ENCODE measurements at regions not wholly inside any gene's neighbourhood (a gene's known extent, or its start where the extent isn't known, plus 50 kb on each side); places are given as distances from the start of the nearest gene placed in this dataset.

- no peaks in the 10 kb centered on the region for H3K27me3 ChIP-seq (ENCODE audit: insufficient read depth, low read length, poor library complexity)
- DNase-seq, result peak; percentile 21
- no peak overlapping the region for H3K4me2 ChIP-seq (ENCODE audit: low read length)
- H4K8ac ChIP-seq (ENCODE audit: low read depth, low read length), result no peak overlapping the region
- no peaks in the 10 kb centered on the region for H3K79me2 ChIP-seq (ENCODE audit: control insufficient read depth, insufficient read depth, low read length)
- no peak overlapping the region for H3K4me3 ChIP-seq (ENCODE audit: low read length)
- no CpG with 5 or more reads among the region's 2 CpGs for WGBS (ENCODE audit: extremely low coverage, insufficient coverage, low lambda C conversion rate)
- no peak overlapping the region for H3K18ac ChIP-seq (ENCODE audit: low read length)
- no peaks in the 10 kb centered on the region for H3K79me1 ChIP-seq (ENCODE audit: low read length)
- no peaks in the 10 kb centered on the region for H3K4me1 ChIP-seq (ENCODE audit: control insufficient read depth, low read depth, low read length)
- no peak overlapping the region for H3K4ac ChIP-seq (ENCODE audit: low read depth, low read length)
- no peak overlapping the region for H2BK5ac ChIP-seq (ENCODE audit: low read length)
- no peak overlapping the region for H3K9ac ChIP-seq (ENCODE audit: low read length)
- H2AK5ac ChIP-seq (ENCODE audit: low read length), result no peak overlapping the region
- no peak overlapping the region for H2BK15ac ChIP-seq (replicated peaks; ENCODE audit: low read depth)
- H3K56ac ChIP-seq (ENCODE audit: low read length), result no peak overlapping the region
- H2BK120ac ChIP-seq (ENCODE audit: low read depth, low read length), result no peak overlapping the region
- no peak overlapping the region for H4K5ac ChIP-seq (ENCODE audit: low read length)
- no peak overlapping the region for H3K27ac ChIP-seq (ENCODE audit: low read depth, low read length)
- H3K23ac ChIP-seq (ENCODE audit: low read length), result no peak overlapping the region
- H3K36me3 ChIP-seq (ENCODE audit: control insufficient read depth, insufficient read depth, low read length), result no peaks in the 10 kb centered on the region
Measured at GRCh38 chr10:78568620-78569019, 500.1 kb upstream of the ZMIZ1 start.

GRCh38 chr10:78570633-78571235, 498.0 kb upstream of the ZMIZ1 start:
- no peak overlapping the region for H3K27ac ChIP-seq (ENCODE audit: low read depth, low read length)
- no peak overlapping the region for H4K5ac ChIP-seq (ENCODE audit: low read length)
- no peak overlapping the region for H4K8ac ChIP-seq (ENCODE audit: low read depth, low read length)
- no peak overlapping the region for H3K23ac ChIP-seq (ENCODE audit: low read length)
- H3K79me2 ChIP-seq (ENCODE audit: control insufficient read depth, insufficient read depth, low read length), result no peaks in the 10 kb centered on the region
- H2BK120ac ChIP-seq (ENCODE audit: low read depth, low read length), result no peak overlapping the region
- no peak overlapping the region for H3K56ac ChIP-seq (ENCODE audit: low read length)
- H3K27me3 ChIP-seq (ENCODE audit: insufficient read depth, low read length, poor library complexity), result no peaks in the 10 kb centered on the region
- H3K4me1 ChIP-seq (ENCODE audit: control insufficient read depth, low read depth, low read length), result no peaks in the 10 kb centered on the region
- H2BK5ac ChIP-seq (ENCODE audit: low read length), result no peak overlapping the region
- no peak overlapping the region for H2AK5ac ChIP-seq (ENCODE audit: low read length)
- no peak overlapping the region for H3K4me3 ChIP-seq (ENCODE audit: low read length)
- WGBS (ENCODE audit: extremely low coverage, insufficient coverage, low lambda C conversion rate), result no CpG with 5 or more reads among the region's 7 CpGs
- no peak overlapping the region for H2BK15ac ChIP-seq (replicated peaks; ENCODE audit: low read depth)
- H3K9ac ChIP-seq (ENCODE audit: low read length), result no peak overlapping the region
- H3K4ac ChIP-seq (ENCODE audit: low read depth, low read length), result no peak overlapping the region
- H3K18ac ChIP-seq (ENCODE audit: low read length), result no peak overlapping the region
- no peak for DNase-seq
- no peaks in the 10 kb centered on the region for H3K36me3 ChIP-seq (ENCODE audit: control insufficient read depth, insufficient read depth, low read length)
- no peak overlapping the region for H3K4me2 ChIP-seq (ENCODE audit: low read length)
- H3K79me1 ChIP-seq (ENCODE audit: low read length), result no peaks in the 10 kb centered on the region

GRCh38 chr10:78571286-78571685, 497.5 kb upstream of the ZMIZ1 start:
- H3K56ac ChIP-seq (ENCODE audit: low read length), result no peak overlapping the region
- no peak overlapping the region for H4K5ac ChIP-seq (ENCODE audit: low read length)
- H3K79me1 ChIP-seq (ENCODE audit: low read length), result no peaks in the 10 kb centered on the region
- no peak overlapping the region for H3K4me3 ChIP-seq (ENCODE audit: low read length)
- H2AK5ac ChIP-seq (ENCODE audit: low read length), result no peak overlapping the region
- no peak overlapping the region for H3K23ac ChIP-seq (ENCODE audit: low read length)
- no peak overlapping the region for H3K18ac ChIP-seq (ENCODE audit: low read length)
- no peaks in the 10 kb centered on the region for H3K79me2 ChIP-seq (ENCODE audit: control insufficient read depth, insufficient read depth, low read length)
- no peaks in the 10 kb centered on the region for H3K4me1 ChIP-seq (ENCODE audit: control insufficient read depth, low read depth, low read length)
- H2BK5ac ChIP-seq (ENCODE audit: low read length), result no peak overlapping the region
- no peaks in the 10 kb centered on the region for H3K36me3 ChIP-seq (ENCODE audit: control insufficient read depth, insufficient read depth, low read length)
- no peak overlapping the region for H3K4ac ChIP-seq (ENCODE audit: low read depth, low read length)
- H3K27ac ChIP-seq (ENCODE audit: low read depth, low read length), result no peak overlapping the region
- H2BK120ac ChIP-seq (ENCODE audit: low read depth, low read length), result no peak overlapping the region
- H2BK15ac ChIP-seq (replicated peaks; ENCODE audit: low read depth), result no peak overlapping the region
- DNase-seq, result no peak
- WGBS (ENCODE audit: extremely low coverage, insufficient coverage, low lambda C conversion rate), result no CpG with 5 or more reads among the region's 7 CpGs
- no peak overlapping the region for H3K4me2 ChIP-seq (ENCODE audit: low read length)
- H4K8ac ChIP-seq (ENCODE audit: low read depth, low read length), result no peak overlapping the region
- no peak overlapping the region for H3K9ac ChIP-seq (ENCODE audit: low read length)
- no peaks in the 10 kb centered on the region for H3K27me3 ChIP-seq (ENCODE audit: insufficient read depth, low read length, poor library complexity)

GRCh38 chr10:78571891-78572290, 496.9 kb upstream of the ZMIZ1 start:
- Histone ChIP-seq H3K4me1 (ENCODE audit: control insufficient read depth, low read depth, low read length) (no peaks in the 10 kb centered on the region), H4K5ac (ENCODE audit: low read length) (no peak overlapping the region)
- no CpG with 5 or more reads among the region's 1 CpG for WGBS (ENCODE audit: extremely low coverage, insufficient coverage, low lambda C conversion rate)

GRCh38 chr10:78572565-78572964, 496.2 kb upstream of the ZMIZ1 start:
- Histone ChIP-seq H3K4me1 (ENCODE audit: control insufficient read depth, low read depth, low read length) (no peaks in the 10 kb centered on the region), H3K9ac (ENCODE audit: low read length) (no peak overlapping the region), H3K27ac (ENCODE audit: low read depth, low read length) (no peak overlapping the region), H3K36me3 (ENCODE audit: control insufficient read depth, insufficient read depth, low read length) (no peaks in the 10 kb centered on the region), H3K27me3 (ENCODE audit: insufficient read depth, low read length, poor library complexity) (no peaks in the 10 kb centered on the region), H2AK5ac (ENCODE audit: low read length) (no peak overlapping the region), H3K4me3 (ENCODE audit: low read length) (no peak overlapping the region), H3K79me2 (ENCODE audit: control insufficient read depth, insufficient read depth, low read length) (no peaks in the 10 kb centered on the region), H3K4me2 (ENCODE audit: low read length) (no peak overlapping the region), H2BK5ac (ENCODE audit: low read length) (no peak overlapping the region), H4K5ac (ENCODE audit: low read length) (no peak overlapping the region), H3K23ac (ENCODE audit: low read length) (no peak overlapping the region), H2BK15ac (replicated peaks; ENCODE audit: low read depth) (no peak overlapping the region), H3K79me1 (ENCODE audit: low read length) (no peaks in the 10 kb centered on the region), H4K8ac (ENCODE audit: low read depth, low read length) (no peak overlapping the region), H2BK120ac (ENCODE audit: low read depth, low read length) (no peak overlapping the region), H3K18ac (ENCODE audit: low read length) (no peak overlapping the region), H3K56ac (ENCODE audit: low read length) (no peak overlapping the region), H3K4ac (ENCODE audit: low read depth, low read length) (no peak overlapping the region)
- WGBS (ENCODE audit: extremely low coverage, insufficient coverage, low lambda C conversion rate), result no CpG with 5 or more reads among the region's 1 CpG
- no peak for DNase-seq

More at GRCh38 chr10:78571891-78572290, 496.9 kb upstream of the ZMIZ1 start:
- no peak overlapping the region for H3K18ac ChIP-seq (ENCODE audit: low read length)
- no peaks in the 10 kb centered on the region for H3K79me1 ChIP-seq (ENCODE audit: low read length)
- no peak overlapping the region for H3K9ac ChIP-seq (ENCODE audit: low read length)
- H3K79me2 ChIP-seq (ENCODE audit: control insufficient read depth, insufficient read depth, low read length), result no peaks in the 10 kb centered on the region
- H3K56ac ChIP-seq (ENCODE audit: low read length), result no peak overlapping the region
- H3K4me2 ChIP-seq (ENCODE audit: low read length), result no peak overlapping the region
- no peak overlapping the region for H3K23ac ChIP-seq (ENCODE audit: low read length)
- no peak overlapping the region for H3K4me3 ChIP-seq (ENCODE audit: low read length)
- no peak overlapping the region for H4K8ac ChIP-seq (ENCODE audit: low read depth, low read length)
- H2BK15ac ChIP-seq (replicated peaks; ENCODE audit: low read depth), result no peak overlapping the region
- H2BK5ac ChIP-seq (ENCODE audit: low read length), result no peak overlapping the region
- no peaks in the 10 kb centered on the region for H3K27me3 ChIP-seq (ENCODE audit: insufficient read depth, low read length, poor library complexity)
- H2AK5ac ChIP-seq (ENCODE audit: low read length), result no peak overlapping the region
- no peak overlapping the region for H2BK120ac ChIP-seq (ENCODE audit: low read depth, low read length)
- H3K36me3 ChIP-seq (ENCODE audit: control insufficient read depth, insufficient read depth, low read length), result no peaks in the 10 kb centered on the region
- DNase-seq, result no peak
- no peak overlapping the region for H3K4ac ChIP-seq (ENCODE audit: low read depth, low read length)
- H3K27ac ChIP-seq (ENCODE audit: low read depth, low read length), result no peak overlapping the region

- Histone ChIP-seq H3K4ac (ENCODE audit: low read depth, low read length) (no peak overlapping the region), H4K5ac (ENCODE audit: low read length) (no peak overlapping the region), H4K8ac (ENCODE audit: low read depth, low read length) (no peak overlapping the region), H3K4me3 (ENCODE audit: low read length) (no peak overlapping the region), H2BK120ac (ENCODE audit: low read depth, low read length) (no peak overlapping the region), H3K23ac (ENCODE audit: low read length) (no peak overlapping the region), H2AK5ac (ENCODE audit: low read length) (no peak overlapping the region), H3K27ac (ENCODE audit: low read depth, low read length) (no peak overlapping the region), H3K56ac (ENCODE audit: low read length) (no peak overlapping the region), H3K36me3 (ENCODE audit: control insufficient read depth, insufficient read depth, low read length) (no peaks in the 10 kb centered on the region), H2BK5ac (ENCODE audit: low read length) (no peak overlapping the region), H2BK15ac (replicated peaks; ENCODE audit: low read depth) (no peak overlapping the region), H3K79me2 (ENCODE audit: control insufficient read depth, insufficient read depth, low read length) (no peaks in the 10 kb centered on the region), H3K4me2 (ENCODE audit: low read length) (no peak overlapping the region), H3K18ac (ENCODE audit: low read length) (no peak overlapping the region), H3K27me3 (ENCODE audit: insufficient read depth, low read length, poor library complexity) (no peaks in the 10 kb centered on the region), H3K4me1 (ENCODE audit: control insufficient read depth, low read depth, low read length) (no peaks in the 10 kb centered on the region), H3K9ac (ENCODE audit: low read length) (no peak overlapping the region), H3K79me1 (ENCODE audit: low read length) (no peaks in the 10 kb centered on the region)
- WGBS (ENCODE audit: extremely low coverage, insufficient coverage, low lambda C conversion rate), result no CpG with 5 or more reads among the region's 7 CpGs
- DNase-seq, result no peak
Measured at GRCh38 chr10:78574547-78574946, 494.2 kb upstream of the ZMIZ1 start.

All from mesendoderm (in vitro differentiated cells).